ENCODE measurements at regions not wholly inside any gene's neighbourhood (a gene's known extent, or its start where the extent isn't known, plus 50 kb on each side); places are given as distances from the start of the nearest gene placed in this dataset.
"Not testable (repeated sequence)": the region's sequence is repeated elsewhere in the genome, so short reads cannot be mapped to it uniquely, and the experiment has no call there.

DNA sequence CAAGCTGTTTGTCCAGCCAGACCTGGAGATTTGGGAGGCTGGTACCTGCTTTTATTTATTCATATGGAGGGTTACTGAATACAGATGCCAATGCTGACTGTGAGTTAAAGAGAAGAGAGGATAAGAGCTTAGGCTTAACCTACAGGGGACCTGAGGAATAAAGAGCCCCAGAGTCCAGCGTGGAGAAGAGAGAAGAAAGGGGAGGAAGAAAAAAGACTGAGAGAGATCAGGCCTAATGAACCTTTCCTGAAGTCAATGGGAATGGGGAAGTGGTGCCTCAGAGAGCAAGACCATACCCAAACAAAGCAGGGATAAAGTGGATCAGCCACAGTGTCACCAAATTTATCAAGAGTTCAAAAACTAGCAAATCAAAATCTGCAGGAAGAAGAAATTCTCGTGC is 348.6 kb upstream of the KCNH7 start:
- no peak for DNase-seq (ENCODE audit: low spot score)

DNA sequence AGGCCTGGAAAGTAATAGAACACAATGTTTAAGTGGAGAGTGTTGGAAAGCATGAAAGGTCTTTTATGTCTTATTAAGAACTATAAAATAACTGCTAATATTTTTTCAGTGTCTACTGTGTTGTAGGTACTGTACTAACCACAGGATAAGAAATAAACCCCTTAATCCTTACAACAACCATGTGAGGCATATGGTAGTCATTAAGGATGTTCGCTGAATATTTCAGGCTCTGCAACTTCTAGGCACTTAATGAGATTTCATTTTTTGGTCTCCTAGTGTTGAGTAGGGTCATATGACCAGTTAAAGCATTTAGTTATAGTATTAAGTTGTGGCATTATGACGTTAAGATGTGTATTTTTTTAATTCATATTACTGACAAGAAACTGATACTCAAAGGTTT is 346.6 kb upstream of the KCNH7 start:
- DNase-seq (ENCODE audit: low spot score) = no peak

DNA sequence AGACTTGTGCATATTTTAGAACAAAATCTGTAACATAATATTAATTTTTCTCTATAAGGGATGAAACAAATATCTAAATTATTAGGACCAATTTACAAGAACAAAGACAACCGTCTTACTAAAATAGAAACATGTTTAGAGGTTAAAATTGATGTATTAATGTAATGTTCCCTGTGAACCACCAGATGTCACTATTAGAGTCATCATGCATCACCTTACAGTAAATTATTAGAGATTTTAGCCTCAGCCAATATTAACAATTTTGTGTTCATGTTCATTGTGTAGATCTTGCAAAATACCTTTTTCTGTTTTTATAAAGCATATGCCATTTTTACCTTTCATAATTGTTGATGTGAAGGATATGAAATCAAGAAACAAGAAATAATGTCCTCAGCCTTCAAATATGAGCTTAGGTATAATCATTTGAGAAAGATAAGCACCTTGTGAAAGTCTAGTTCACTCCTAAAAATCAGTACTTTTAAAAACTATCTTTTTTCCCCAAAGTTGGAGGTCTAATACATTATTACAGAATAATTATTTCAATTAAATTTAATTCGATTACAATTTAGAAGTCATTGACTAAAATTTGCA is 344.3 kb upstream of the KCNH7 start:
- peak; percentile 39 for DNase-seq (ENCODE audit: low spot score)

DNA sequence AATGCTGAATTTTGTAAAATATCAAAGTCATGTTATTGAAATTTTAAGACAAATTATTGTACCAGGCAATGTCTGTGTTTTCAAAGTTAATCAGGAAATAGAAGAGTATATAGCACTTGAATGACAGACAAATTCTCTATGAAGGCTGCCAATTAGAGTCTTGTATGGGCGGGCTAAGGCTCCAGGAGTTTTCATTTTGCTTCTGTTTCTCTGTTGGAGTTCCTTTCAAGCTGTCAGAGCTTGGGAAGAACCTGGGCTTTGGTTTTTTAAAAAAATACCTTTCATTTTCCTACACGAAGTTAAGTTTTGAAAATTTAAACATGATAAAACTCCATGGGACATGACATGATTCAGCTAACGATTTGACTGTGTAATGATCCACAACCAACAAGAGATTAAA is 339.0 kb upstream of the KCNH7 start:
- no peak for DNase-seq (ENCODE audit: low spot score)

DNA sequence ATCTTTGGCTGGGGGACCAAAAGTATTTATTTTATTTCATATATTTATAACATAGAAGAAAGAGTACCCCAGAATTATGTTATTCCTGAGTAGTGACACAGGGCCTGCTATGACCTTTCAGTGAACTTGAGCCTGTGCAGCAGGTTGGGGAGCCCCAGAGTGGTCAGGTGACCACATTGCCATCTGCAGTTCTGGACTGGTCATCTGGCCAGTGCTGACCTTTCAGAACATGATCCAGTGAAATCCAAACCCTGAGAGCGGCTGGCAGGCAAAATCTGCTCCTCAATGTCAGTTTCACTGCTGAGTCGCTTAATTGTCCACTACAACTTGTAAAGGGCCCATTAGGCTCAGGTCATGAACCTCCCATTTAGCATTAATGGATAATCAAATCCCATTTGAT is 336.7 kb upstream of the KCNH7 start:
- no peak for DNase-seq (ENCODE audit: low spot score)

DNA sequence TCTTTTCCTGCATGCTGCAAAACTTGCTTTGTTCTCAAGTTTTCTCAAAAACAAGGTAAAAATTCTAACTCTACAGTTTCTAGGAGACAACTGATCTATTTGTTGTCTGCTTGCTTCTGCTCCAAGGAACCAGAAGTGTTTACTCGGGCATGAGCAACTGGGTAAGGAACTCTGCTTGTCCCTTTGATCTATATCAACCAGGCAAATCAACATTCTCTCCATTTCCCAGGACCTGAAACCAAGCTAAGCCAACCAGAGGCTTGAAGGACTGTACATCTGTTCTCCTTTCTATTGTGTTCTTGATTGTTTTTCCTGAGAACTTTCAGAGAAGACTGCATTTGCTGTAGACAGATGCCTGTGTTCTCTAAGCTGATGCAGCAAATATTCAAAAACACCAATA is 335.0 kb upstream of the KCNH7 start:
- DNase-seq (ENCODE audit: low spot score) = no peak

DNA sequence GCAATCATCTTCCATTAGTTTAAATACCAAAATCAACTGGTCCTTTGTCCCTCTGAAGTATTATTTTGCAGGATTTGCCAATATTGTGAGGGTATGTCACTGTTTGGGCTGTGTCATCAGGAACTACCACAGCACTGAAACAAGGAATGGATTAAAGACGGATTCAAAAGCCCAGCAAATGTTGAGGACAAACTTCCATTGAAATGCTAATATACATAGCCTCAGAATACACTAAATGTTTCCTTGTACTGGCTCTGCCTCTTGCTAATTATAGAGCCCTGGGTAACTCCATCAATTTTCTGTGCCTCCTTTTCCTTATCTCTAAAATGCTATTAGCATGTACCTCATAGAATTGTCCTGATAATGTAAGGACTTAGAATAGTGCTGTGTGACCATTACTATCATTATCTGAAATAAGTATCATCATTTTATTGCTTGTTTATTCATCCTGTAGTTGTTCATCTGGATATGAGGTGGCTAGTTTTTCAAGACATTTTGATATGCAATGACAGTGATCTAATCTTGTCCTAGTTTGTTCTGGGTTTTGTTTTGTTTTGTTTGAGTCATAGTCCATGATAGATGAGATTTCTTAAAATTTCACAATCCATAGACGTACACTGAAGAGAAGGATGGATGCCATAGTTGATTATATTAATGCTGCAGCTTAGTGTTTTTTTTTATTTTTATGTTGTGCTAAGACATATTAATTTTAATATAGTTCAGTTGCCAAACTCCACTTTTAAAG is 333.4 kb upstream of the KCNH7 start:
- no peak for DNase-seq (ENCODE audit: low spot score)

DNA sequence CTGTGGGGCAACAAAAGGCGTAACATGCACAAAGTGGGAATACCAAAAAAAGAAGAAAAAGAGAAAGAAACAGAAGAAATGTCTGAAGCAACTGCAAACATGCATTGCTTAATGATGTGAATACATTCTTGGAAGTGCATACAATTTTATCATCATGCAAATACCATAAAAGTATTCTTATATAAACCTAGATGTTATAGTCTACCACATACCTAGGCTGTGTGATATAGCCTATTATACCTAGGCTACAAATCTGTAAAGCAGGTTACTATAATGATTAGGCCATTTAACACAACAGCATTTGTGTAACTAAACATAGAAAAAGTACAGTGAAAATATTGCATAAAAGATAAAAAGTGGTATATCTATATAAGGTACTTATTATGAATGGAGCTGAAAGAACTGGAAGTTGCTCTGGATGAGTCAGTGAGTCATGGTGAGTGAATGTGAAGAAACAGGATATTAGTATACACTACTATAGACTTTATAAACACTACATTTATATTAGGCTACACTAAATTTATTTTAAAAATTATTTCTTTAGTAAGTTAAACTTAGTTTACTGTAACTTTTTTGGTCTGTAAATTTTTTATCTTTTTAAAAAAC is 319.4 kb upstream of the KCNH7 start:
- no peak for DNase-seq (ENCODE audit: low spot score)

DNA sequence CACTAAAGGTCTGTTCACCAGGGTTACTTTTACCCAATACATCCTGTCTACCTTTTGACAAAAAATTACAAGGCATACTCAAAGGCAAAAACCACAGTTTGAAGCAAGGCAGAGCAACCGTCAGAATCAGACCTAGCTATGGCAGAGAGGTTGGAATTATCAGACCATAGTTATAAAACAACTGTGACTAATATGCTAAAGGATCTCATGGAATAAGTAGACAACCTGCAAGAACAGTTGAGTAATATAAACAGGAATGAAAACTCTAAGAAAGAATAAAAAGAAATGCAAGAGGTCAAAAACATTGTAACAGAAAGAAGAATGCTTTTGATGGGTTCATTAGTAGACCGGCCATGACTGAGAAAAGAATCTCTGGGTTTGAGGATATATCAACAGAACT is 318.8 kb upstream of the KCNH7 start:
- no peak for DNase-seq (ENCODE audit: low spot score)

DNA sequence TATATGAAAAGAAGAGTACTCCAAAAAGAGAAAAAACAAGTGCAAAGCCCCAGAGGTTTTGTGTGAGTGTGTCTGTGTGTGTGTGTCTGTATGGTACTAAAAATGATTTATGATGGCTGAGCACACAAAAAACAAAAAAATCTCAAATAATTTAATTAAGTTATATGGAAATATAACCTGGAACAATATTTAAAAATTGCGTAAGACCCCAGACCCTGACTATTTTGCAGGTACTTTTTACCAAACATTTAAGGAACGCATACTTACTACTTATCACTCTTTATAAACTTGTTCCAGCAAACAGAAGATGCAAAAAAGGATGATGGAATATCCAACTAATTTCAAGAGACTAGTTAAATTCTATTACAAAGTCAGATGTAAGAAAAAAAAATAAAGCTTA is 317.4 kb upstream of the KCNH7 start:
- DNase-seq (ENCODE audit: low spot score) = no peak

DNA sequence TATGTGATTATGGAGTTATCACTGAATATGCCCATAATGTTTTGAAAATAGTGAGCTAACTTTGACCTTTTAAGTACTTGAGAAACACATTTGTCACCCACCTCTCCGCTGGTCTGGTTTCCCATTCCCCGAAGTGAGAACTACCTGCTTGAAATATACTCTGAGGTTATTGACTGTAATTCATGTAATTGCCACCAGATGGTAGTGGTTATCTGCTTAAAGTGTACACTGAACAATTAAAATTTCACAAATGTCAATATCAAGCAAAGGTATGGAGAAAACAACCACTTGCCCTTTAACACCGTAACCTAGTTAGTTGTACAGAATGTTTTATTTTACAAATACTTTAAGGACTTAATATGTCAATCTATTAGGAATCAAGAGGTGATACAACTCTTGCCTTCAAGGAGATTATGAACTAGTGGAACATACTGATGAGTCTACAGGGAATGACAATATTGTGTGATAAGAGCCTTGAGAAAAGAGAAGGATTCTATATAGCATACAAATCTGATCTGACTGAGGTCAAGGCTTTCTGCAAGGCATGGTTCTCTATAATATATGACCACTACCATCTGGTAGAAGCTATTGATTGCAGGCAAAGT is 316.8 kb upstream of the KCNH7 start:
- peak; percentile 26 for DNase-seq (ENCODE audit: low spot score)

DNA sequence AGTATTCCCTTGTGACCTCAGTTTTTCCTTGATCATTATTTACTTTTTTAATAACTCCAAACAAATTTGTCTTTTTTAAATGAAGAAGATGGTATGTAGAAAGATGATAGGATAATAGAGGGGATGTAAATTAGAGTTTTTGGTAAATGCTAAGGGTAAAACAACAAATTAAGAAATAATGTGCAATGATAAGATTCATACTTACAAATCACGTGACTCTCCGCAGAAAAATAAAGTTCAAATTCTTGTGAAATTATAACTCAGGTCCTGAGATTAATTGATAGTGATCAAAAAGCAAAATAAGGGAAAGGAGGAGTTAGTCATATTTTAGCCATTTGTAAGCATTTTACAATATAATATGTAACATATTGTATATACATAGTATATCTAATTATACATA is 304.1 kb upstream of the KCNH7 start:
- no peak for DNase-seq (ENCODE audit: low spot score)

DNA sequence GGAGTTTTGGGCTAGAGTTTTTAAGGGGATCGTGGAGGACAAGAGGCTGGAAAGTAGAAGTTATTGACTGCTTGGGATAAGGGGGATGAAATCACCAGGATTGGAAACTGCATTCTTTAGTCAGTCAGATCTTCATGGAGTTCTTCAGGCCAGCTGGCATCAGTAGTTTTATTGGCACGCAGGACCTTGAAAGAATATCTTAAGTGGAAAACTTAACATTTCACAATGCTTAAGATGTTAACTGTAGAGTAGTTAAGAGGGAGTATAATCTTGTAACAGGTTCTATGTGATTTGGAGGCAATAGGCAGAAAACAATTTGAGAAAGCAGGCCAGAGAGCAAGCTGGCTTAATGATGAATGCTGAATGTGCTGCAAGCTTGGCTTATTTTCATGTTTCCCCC is 300.4 kb upstream of the KCNH7 start:
- DNase-seq (ENCODE audit: low spot score) = no peak

DNA sequence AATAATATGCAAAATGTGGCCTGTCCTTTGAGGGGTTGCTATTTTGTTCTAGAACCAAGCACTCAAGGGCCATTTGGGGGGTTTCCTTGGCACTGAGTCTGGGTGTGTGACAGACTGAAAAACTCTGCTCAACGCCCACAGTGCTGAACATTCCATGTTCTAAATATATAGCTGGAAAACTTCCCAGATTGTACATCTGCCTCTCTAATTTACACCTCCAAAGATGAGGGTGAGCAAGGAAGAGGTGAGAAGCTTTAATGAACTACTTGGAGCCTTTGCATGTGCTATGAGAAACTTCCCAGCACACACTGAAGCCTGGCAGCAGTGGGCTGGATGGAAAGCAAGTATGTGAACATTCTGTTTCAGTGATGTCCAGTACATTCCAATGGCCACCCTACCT is 296.7 kb upstream of the KCNH7 start:
- peak; percentile 10 for DNase-seq (ENCODE audit: low spot score)

DNA sequence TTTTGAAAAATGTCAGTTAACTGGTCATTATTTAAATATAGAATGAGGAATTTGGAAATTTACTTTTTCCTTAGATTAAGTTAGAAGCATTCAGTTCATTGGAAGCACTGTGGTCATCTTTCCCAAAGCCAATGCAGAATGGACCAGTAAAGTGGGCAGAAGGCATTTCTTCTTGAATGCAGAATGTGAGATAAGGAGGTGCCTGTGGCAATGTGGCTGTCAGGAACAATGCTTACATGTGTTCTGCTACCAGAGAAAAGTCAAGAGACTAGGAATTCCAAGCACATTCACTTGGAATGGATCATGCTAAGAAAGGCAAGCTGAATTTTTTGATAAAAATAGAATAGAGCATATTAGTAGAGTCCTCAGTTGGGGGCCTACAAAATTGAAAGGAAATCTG is 295.0 kb upstream of the KCNH7 start:
- no peak for DNase-seq (ENCODE audit: low spot score)

DNA sequence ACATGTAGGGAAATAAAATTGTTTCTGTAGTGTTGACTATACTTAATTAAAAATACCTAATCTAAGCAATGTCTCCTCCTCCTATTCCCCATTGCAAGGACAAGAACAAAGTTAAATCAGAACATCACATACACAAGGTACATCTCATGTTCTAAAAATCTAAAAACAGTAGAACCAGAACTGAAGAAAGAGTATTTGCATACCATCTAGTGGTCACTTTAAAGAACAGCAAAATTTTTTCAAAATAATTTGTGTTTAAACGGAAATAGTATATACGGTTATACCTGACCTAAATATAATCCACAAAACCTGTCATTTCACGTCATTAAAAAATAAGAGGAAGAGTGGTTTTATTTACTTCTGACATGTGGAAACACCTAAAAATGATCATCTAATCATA is 294.3 kb upstream of the KCNH7 start:
- peak; percentile 8 for DNase-seq (ENCODE audit: low spot score)

DNA sequence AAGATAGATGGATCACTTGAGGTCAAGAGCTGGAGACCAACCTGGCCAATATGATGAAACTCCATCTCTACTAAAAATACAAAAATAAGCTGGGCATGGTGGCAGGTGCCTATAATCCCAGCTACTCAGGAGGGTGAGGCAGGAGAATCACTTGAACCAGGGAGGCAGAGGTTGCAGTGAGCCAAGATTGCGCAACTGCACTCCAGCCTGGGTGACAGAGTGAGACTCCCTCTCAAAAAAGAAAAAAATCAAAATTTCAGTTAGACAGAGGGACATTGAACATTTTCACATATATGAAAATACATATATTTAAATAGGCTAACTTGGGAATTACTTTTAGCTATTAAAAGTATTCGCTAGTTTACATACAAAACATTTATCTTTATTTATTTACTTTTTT is 293.6 kb upstream of the KCNH7 start:
- DNase-seq (ENCODE audit: low spot score) = not testable (repeated sequence)

DNA sequence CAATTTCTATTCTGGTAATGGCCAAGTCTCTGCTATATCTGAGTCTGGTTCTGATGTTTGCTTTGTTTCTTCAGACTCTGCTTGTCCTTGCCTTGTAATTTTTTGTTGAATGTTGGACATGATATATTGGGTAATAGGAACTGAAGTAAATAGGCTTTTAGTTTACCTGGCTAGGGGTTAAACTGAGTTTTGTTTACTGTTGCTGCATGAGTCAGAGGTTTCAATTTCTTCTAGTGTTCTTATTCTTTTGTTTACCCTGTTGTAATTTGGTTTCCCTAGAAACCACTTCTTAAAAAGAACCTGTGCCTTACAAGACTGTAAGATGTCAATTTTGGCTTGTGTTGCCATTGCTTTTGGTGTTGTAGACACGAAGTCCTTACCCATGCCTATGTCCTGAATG is 285.0 kb upstream of the KCNH7 start:
- DNase-seq (ENCODE audit: low spot score) = no peak

DNA sequence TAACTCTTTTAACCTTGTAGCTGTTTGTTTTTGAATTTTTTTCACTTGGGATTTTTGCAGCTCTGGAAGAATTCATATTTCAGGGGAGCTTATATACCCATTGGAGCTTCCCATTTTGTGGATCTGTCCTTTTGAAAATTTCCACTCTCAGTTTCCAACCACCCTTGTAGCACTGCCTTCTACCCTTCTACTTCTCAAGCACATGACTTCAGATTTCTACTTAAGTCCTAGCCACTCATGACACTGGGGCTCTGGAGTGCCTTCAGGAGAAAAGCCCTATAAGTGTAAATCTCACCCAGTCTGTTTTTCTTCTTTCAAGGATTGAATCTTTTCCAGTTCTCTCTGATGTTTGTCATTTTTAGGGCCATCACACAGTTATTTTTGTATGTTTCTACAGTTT is 283.7 kb upstream of the KCNH7 start:
- DNase-seq (ENCODE audit: low spot score) = no peak

DNA sequence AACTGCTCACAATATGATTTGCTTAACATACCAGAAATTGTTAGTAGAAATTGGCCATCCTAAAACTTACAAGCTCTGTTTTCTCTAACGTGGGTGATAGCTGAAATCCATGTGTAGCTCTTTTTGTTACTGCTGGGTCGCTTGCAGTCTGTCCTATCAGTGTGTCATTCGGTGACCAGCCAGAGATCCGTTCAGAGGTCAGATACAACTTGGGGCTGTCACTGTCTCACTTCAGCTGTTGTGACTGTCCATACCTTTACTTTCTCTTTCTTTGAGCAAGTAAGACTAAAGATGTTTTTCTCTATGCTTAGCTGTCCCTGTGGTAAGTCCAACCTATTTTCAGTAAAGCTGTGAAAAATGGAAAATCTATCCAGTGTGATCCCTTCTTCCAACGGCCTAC is 282.9 kb upstream of the KCNH7 start:
- no peak for DNase-seq (ENCODE audit: low spot score)

DNA sequence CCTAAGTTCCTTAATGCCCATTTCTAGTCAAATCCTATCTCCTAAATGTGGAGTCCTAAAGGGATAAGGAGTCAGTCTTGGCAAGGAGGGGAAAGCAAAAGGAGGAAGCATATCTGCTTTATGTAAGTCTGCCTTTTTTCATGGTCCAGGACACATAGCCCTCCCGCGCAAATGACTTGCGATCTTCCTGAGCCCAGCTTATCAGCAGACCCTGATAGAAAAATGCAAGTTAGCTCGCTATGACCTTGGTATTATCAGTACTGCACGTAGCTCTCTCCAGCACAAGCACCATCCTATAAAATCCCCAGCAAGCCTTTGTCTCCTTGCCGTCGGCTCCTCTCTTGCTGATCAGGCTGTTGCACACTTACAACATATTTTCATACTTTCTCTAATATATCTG is 281.4 kb upstream of the KCNH7 start:
- DNase-seq (ENCODE audit: low spot score) = no peak

DNA sequence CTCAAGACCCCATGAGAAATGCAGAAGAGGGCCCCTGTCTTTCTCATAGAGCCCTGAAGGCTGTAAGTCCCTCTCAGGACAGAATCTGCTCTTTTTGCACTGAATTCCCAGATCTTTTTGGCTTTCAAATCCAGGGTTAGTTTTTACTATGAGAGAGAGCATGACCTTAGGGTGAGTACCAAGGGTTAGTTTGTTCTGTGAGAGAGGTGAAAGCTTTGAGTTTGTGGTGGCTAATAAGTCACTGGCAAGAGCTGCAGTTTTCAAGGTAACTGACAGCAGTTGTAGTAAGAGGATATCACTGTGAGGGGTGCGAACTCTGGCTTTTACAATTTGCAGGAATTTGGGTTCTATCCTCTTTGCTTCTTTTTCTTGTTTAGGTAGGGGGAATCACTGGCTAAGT is 248.4 kb upstream of the KCNH7 start:
- DNase-seq (ENCODE audit: low spot score) = no peak

DNA sequence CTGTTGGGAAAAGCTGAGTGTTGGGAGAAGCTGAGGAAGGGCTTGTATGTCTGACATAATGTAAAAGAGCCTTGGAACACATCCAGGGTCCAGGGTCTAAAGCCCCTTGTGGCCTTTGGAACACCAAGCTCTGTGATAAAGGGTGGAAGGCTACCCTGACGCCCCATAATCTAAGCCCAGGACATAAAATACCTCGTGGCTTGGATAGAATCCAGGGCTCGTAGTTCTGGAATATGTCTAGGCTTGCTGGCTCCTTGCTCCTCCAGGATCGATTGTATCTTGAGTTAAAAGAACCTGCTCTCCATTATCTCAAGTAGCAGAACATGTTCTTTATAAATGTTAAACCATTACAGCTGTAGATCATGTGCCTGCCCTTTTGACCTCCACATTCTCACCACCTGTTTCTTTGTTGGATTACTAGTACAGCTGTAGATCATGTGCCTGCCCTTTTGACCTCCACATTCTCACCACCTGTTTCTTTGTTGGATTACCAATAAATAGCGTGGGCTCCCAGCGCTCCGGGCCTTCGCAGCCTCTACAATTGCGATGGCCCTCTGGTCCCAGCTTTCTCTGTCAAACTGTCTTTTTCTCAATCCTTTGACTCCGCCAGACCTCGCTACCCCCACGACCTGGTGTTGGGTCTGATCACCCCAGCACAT is 246.9 kb upstream of the KCNH7 start:
- DNase-seq (ENCODE audit: low spot score) = not testable (repeated sequence)

Measured in pons (tissue), 1 donor.